Heart left ventricle (tissue), 16 donors: ENCODE measurements at regions not wholly inside any gene's neighbourhood (a gene's known extent, or its start where the extent isn't known, plus 50 kb on each side); places are given as distances from the start of the nearest gene placed in this dataset.

Experiments used
- ATAC-seq, 4 donors: fragments of 200-7000 bp; cut with Tn5 transposase; one replicate each; pipeline ENCODE4 v1.9.1; 2020 to 2022; ENCODE audit warnings: moderate library complexity in 4 of 4, mild to moderate bottlenecking in 3 of 4, moderate number of reproducible peaks in 1 of 4
- DNase-seq, 5 donors: peaks; one replicate each; pipeline ENCODE4 v3.0.0-alpha.2; 2020
- H3K27ac ChIP-seq, 12 donors: fragments of 200-600 bp; sonication (generic) in 4 of 12; one replicate each; pipeline versions ENCODE4 v1.5.0 to v1.8.0; 2016 to 2022; ENCODE audit warnings: mild to moderate bottlenecking in 2 of 12
- H3K27me3 ChIP-seq, 9 donors: fragments of 200-600 bp; sonication (generic) in 2 of 9; one replicate each; pipeline versions ENCODE4 v1.5.1 to v1.8.0; 2016 to 2022; ENCODE audit warnings: mild to moderate bottlenecking in 3 of 9
- H3K36me3 ChIP-seq, 9 donors: fragments of 200-600 bp; sonication (generic) in 2 of 9; one replicate each; pipeline versions ENCODE4 v1.5.0 to v1.8.0; 2018 to 2022; ENCODE audit warnings: mild to moderate bottlenecking in 2 of 9
- H3K4me1 ChIP-seq, 12 donors: fragments of 200-600 bp; sonication (generic) in 4 of 12; one replicate each; pipeline versions ENCODE4 v1.5.0 to v1.8.0; 2016 to 2022; ENCODE audit warnings: mild to moderate bottlenecking in 3 of 12
- H3K4me3 ChIP-seq, 12 donors: fragments of 200-600 bp; sonication (generic) in 4 of 12; one replicate each; pipeline versions ENCODE4 v1.5.0 to v1.8.0; 2017 to 2022; ENCODE audit warnings: mild to moderate bottlenecking in 9 of 12, moderate library complexity in 4 of 12
- H3K9me3 ChIP-seq, 12 donors: fragments of 200-600 bp; sonication (generic) in 4 of 12; one replicate each; pipeline versions ENCODE4 v1.5.0 to v1.8.0; 2016 to 2022; ENCODE audit warnings: mild to moderate bottlenecking in 1 of 12
- POLR2A ChIP-seq, 2 donors: fragments of 450-650 bp; IDR thresholded peaks; one replicate each; pipeline ENCODE4 v1.6.1; 2017; ENCODE audit warnings: antibody characterized with exemption in 2 of 2, mild to moderate bottlenecking in 2 of 2, moderate library complexity in 2 of 2
- WGBS, 4 donors: extraction: QIAGEN DNeasy Blood & Tissue Kit in 2 of 4; methylation state at CpG; one replicate each; pipeline versions ENCODE4 v1.1.5 to v1.1.7; 2013 to 2018; 5-methylcytosine and 5-hydroxymethylcytosine counted together
- intact Hi-C, 10 donors: fragments of 100-400 bp; cut with DNase I; formaldehyde crosslinking; loops; one replicate each; pipeline versions ENCODE4 v1.11.1 to v1.14.2; 2022
- TF ChIP-seq, protein P1 (sequence below), 12 donors: fragments of 200-600 bp; sonication (generic) in 4 of 12; IDR thresholded peaks; one replicate each; pipeline versions ENCODE4 v1.5.0 to v1.8.0; 2018 to 2022; ENCODE audit warnings: antibody characterized with exemption in 12 of 12, mild to moderate bottlenecking in 5 of 12
- donor health status: ischemic (EF 13 %, LVEDD 7.1; RV severe dilation, severe dysfunction).
- donor health status: healthy with polysubstance abuse.
- donor health status: DM: no; HTN: yes; CAD: no.
- donor health status: DM: no; HTN: no; CAD: no.
- donor health status: ischemic (EF 25% LVEDD 6.9; RV normal size, moderate dysfunction).
- donor health status: ischemic (EF 25% LVEDD 5.7; RV mildly dilated, moderate dysfunction).
- donor health status: healthy.
- donor health status: DM: yes; HTN: yes; CAD: no.
- donor health status: ischemic (EF 35%, LVEDD 5.7; RV mildly dilated, moderate dysfunction).
- donor health status: nonischemic (EF 11% LVEDD 7.7; RV severe dilation, severe dysfunction).
- donor health status: DM: yes; HTN: yes; CAD: no.
- donor health status: PGD.
- donor health status: ischemic (EF 29% LVEDD 5.4; RV normal size, mild dysfunction).
- donor health status: nonischemic (EF 23%, LVEDD 6.1; RV moderate dilation, normal function).

DNA sequence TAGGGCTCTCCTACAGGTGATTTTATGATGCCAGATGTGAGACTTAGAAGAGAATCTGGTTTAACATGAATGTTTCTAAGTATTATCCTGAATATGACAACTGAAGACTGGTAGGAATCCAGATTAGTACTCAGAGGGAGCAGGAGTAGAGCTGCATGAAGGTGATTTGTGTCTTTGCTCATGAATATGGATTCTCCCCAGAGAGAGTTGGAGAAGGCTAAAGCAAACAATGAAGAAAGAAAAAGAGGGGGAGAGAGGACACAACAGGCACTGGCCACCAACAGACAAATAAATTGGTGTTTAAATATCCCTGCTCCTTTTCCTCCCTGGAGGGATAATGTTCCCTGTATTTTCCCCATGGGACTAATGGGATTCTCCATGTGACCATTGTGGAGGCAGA lies 427.0 kb upstream of the KLF12 start:
- ATAC-seq (no peak), DNase-seq (no peak)
- H3K4me3 ChIP-seq: no peak overlapping the region
- TF ChIP-seq POLR2A (IDR thresholded peaks at IDR 0.05): no peak
- TF ChIP-seq, protein P1, sequence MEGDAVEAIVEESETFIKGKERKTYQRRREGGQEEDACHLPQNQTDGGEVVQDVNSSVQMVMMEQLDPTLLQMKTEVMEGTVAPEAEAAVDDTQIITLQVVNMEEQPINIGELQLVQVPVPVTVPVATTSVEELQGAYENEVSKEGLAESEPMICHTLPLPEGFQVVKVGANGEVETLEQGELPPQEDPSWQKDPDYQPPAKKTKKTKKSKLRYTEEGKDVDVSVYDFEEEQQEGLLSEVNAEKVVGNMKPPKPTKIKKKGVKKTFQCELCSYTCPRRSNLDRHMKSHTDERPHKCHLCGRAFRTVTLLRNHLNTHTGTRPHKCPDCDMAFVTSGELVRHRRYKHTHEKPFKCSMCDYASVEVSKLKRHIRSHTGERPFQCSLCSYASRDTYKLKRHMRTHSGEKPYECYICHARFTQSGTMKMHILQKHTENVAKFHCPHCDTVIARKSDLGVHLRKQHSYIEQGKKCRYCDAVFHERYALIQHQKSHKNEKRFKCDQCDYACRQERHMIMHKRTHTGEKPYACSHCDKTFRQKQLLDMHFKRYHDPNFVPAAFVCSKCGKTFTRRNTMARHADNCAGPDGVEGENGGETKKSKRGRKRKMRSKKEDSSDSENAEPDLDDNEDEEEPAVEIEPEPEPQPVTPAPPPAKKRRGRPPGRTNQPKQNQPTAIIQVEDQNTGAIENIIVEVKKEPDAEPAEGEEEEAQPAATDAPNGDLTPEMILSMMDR (IDR thresholded peaks at IDR 0.05): no peak
- no peaks in the 10 kb centered on the region for H3K4me1 ChIP-seq
- no peaks in the 10 kb centered on the region for H3K36me3 ChIP-seq
- intact Hi-C loops: no loop called here
- no peak overlapping the region for H3K27ac ChIP-seq
- no peaks in the 10 kb centered on the region for H3K9me3 ChIP-seq
- H3K27me3 ChIP-seq: no peaks in the 10 kb centered on the region

GRCh38 chr13:74560325-74560724 lies 426.1 kb upstream of the KLF12 start:
- no peaks in the 10 kb centered on the region for H3K9me3 ChIP-seq
- H3K36me3 ChIP-seq: no peaks in the 10 kb centered on the region
- intact Hi-C loops: no loop called here
- ATAC-seq (no peak), DNase-seq (no peak)
- no peak for TF ChIP-seq POLR2A (IDR thresholded peaks at IDR 0.05)
- TF ChIP-seq, protein P1 (IDR thresholded peaks at IDR 0.05): no peak
- no peak overlapping the region for H3K4me3 ChIP-seq
- WGBS, 4 donors: 91 to 96% (median 93%) methylated on average over 4 of the region's 4 CpGs
- H3K27me3 ChIP-seq: no peaks in the 10 kb centered on the region
- H3K4me1 ChIP-seq: no peaks in the 10 kb centered on the region
- no peak overlapping the region for H3K27ac ChIP-seq

DNA sequence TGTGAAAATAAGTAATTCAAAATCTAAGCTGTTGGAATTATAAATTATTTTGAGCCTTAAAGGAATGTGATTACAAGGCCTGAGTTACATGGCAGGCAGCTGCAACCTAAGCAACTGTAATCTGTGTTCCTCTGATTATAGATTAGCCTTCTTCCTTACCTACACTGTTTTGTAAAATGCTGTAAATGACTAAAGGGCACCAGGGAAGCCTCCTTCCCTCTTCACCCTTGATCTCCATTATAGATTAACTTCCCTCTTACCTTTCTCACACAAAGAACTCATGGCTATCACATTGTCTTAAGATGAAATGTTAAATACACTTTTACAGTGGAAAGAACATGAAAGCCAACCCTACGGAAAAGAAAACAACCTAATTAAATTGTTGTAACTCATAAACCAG lies 423.7 kb upstream of the KLF12 start:
- H3K4me3 ChIP-seq: no peak overlapping the region
- TF ChIP-seq POLR2A (IDR thresholded peaks at IDR 0.05): no peak
- TF ChIP-seq, protein P1 (IDR thresholded peaks at IDR 0.05): no peak
- WGBS, 4 donors: 83 to 98% (median 97%) methylated on average over 1 of the region's 1 CpG

DNA sequence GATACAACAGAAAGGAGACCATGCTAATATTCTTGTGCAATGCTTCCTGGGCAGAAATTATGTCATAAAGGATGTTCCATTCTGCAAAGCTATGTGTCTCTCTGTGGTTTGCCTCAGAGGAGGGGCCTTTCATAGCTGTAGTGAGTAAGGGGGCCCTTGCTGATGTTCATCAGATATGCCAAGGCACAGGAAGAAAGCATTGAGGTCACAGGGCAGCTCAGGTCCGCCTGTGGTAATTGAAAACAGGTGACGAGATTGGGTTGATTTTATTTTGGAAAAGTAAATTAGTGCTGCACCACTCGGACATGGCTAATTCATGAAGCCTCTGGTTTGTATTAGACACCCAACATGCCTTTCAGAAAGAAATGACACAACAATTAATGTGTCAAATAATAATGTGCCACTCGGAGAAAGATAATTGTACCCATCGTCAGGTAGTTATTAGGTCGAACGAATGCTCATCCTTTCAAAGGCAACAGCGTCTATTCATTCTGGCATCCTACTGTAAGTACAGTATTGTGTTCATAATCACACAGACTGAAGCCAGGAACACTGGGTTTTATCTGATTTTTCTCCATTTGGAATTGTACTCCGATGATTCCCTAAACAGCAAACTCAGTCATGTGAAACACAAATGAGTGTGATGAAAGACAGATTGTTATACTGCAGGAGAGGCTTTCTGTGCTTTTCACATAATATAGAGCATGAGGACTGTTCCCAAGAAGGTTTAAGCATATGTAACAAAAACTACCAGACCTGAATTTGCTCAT lies 421.6 kb upstream of the KLF12 start:
- TF ChIP-seq POLR2A (IDR thresholded peaks at IDR 0.05): no peak
- intact Hi-C loops: no loop called here

More for the DNA sequence above, 423.7 kb upstream of the KLF12 start:
- DNase-seq: no peak
- Histone ChIP-seq H3K27me3 (no peaks in the 10 kb centered on the region), H3K9me3 (no peaks in the 10 kb centered on the region), H3K4me1 (no peaks in the 10 kb centered on the region), H3K36me3 (no peaks in the 10 kb centered on the region), H3K27ac (no peak overlapping the region)
- intact Hi-C loops: no loop called here
- no peak for ATAC-seq

GRCh38 chr13:74555276-74555625 lies 421.0 kb upstream of the KLF12 start:
- Histone ChIP-seq H3K9me3 (no peaks in the 10 kb centered on the region), H3K27me3 (no peaks in the 10 kb centered on the region), H3K36me3 (no peaks in the 10 kb centered on the region), H3K27ac (no peak overlapping the region), H3K4me3 (no peak overlapping the region), H3K4me1 (no peaks in the 10 kb centered on the region)
- ATAC-seq (no peak), DNase-seq (no peak)
- TF ChIP-seq POLR2A (IDR thresholded peaks at IDR 0.05): no peak
- TF ChIP-seq, protein P1 (IDR thresholded peaks at IDR 0.05): no peak
- intact Hi-C loops: no loop called here
- 79 to 90% (median 85%) methylated on average over 3 of the region's 3 CpGs for WGBS, 4 donors

More for the DNA sequence above, 421.6 kb upstream of the KLF12 start:
- no peaks in the 10 kb centered on the region for H3K27me3 ChIP-seq
- no peaks in the 10 kb centered on the region for H3K4me1 ChIP-seq
- WGBS, 4 donors: 88 to 90% (median 90%) methylated on average over 9 of the region's 9 CpGs
- ATAC-seq: no peak
- no peak overlapping the region for H3K27ac ChIP-seq
- no peaks in the 10 kb centered on the region for H3K36me3 ChIP-seq
- H3K9me3 ChIP-seq: no peaks in the 10 kb centered on the region
- DNase-seq: no peak
- H3K4me3 ChIP-seq: no peak overlapping the region
